HCT116 (cell line): ENCODE measurements at regions not wholly inside any gene's neighbourhood (a gene's known extent, or its start where the extent isn't known, plus 50 kb on each side); places are given as distances from the start of the nearest gene placed in this dataset.

Source experiments
- ATAC-seq: fragments of 200-7000 bp; cut with Tn5 transposase; 2 replicates; pipeline ENCODE4 v1.9.1; 2020; ENCODE audit warnings: mild to moderate bottlenecking, moderate library complexity
- BruUV-seq: library from RNA; stranded (reverse); fragments of 400-500 nt; replicated peaks from 2 replicates; lab custom pipeline; 2021; lab: Mats Ljungman, UMichigan
- CTCF ChIA-PET: fragments of 300-600 bp; sonication (Branson Sonifier 250); formaldehyde crosslinking; loops from one replicate; lab custom pipeline; 2021; ENCODE audit warnings: antibody characterized with exemption; lab: Charles Lee
- POLR2A ChIA-PET: fragments of 300-600, 350-600 bp; sonication (Branson Sonifier 250); formaldehyde crosslinking; loops from one replicate; lab custom pipeline; 2021; ENCODE audit warnings: antibody characterized with exemption; lab: Charles Lee
- RAD21 ChIA-PET, 2 experiments: fragments of 300-600 bp; sonication (Branson Sonifier 250); formaldehyde crosslinking; loops; one replicate each; lab custom pipeline; 2023; ENCODE audit warnings: low total read pairs in 2 of 2; ENCODE audit not compliant: uncharacterized antibody in 2 of 2, unreplicated experiment in 2 of 2, low non-redundant PET in 1 of 2; lab: Charles Lee
- DNase-seq: peaks from one replicate; pipeline ENCODE4 v3.0.0-alpha.2; 2010; ENCODE audit warnings: low read depth, low spot score
- H2AFZ ChIP-seq: fragments of 200-600 bp; shearing (Covaris generic), sonication (generic); 2 replicates; pipeline ENCODE4 v1.6.1; 2017; ENCODE audit warnings: low read depth, mixed run types, mixed read lengths, antibody characterized with exemption, low read length; ENCODE audit not compliant: poor library complexity, severe bottlenecking
- H3K27ac ChIP-seq: 2 replicates; pipeline ENCODE4 v1.5.1; 2012; ENCODE audit warnings: low read depth, low read length
- H3K27me3 ChIP-seq: fragments of 200-600 bp; sonication (generic); 2 replicates; pipeline ENCODE4 v1.6.1; 2016; ENCODE audit warnings: mixed run types, low read length, mixed read lengths; ENCODE audit not compliant: insufficient read depth
- H3K36me3 ChIP-seq, 2 experiments: fragments of 200-500 bp in 1 of 2; fragments of 200-600 bp in 1 of 2; sonication (Bioruptor generic) in 1 of 2; sonication (generic) in 1 of 2; 2 replicates each; pipeline versions ENCODE4 v1.5.1 to v1.6.1; 2014 to 2016; ENCODE audit warnings: low read length in 2 of 2, inconsistent platforms in 1 of 2, mixed read lengths in 1 of 2, mixed run types in 1 of 2; ENCODE audit not compliant: insufficient read depth in 2 of 2, control insufficient read depth in 1 of 2
- H3K4me1 ChIP-seq, 2 experiments: fragments of 200-600 bp in 1 of 2; sonication (generic) in 1 of 2; 2 replicates each; pipeline versions ENCODE4 v1.5.1 to v1.6.1; 2012 to 2017; ENCODE audit warnings: low read length in 2 of 2, inconsistent platforms in 1 of 2, mild to moderate bottlenecking in 1 of 2, mixed read lengths in 1 of 2, mixed run types in 1 of 2, moderate library complexity in 1 of 2; ENCODE audit not compliant: insufficient read depth in 2 of 2, control insufficient read depth in 1 of 2
- H3K4me2 ChIP-seq: fragments of 200-600 bp; sonication (generic); 2 replicates; pipeline ENCODE4 v1.6.1; 2017; ENCODE audit warnings: mixed run types, low read length, mixed read lengths
- H3K4me3 ChIP-seq, 2 experiments: fragments of 200-600 bp in 1 of 2; sonication (generic) in 1 of 2; replicated peaks in 1 of 2; 2 replicates each; pipeline ENCODE4 v1.5.1; 2011 to 2016; ENCODE audit warnings: low read length in 2 of 2, control low read depth in 1 of 2, low read depth in 1 of 2, mild to moderate bottlenecking in 1 of 2, mixed read lengths in 1 of 2, mixed run types in 1 of 2
- H3K79me2 ChIP-seq: fragments of 200-600 bp; sonication (generic); 2 replicates; pipeline ENCODE4 v1.6.1; 2017; ENCODE audit warnings: mild to moderate bottlenecking, mixed run types, low read length, moderate library complexity, mixed read lengths; ENCODE audit not compliant: insufficient read depth
- H3K9ac ChIP-seq: fragments of 200-600 bp; sonication (generic); 2 replicates; pipeline ENCODE4 v1.6.1; 2016; ENCODE audit warnings: low read length, mixed read lengths
- H3K9me2 ChIP-seq: fragments of 200-600 bp; sonication (generic), shearing (Covaris generic); 2 replicates; pipeline ENCODE4 v1.6.1; 2017; ENCODE audit warnings: mixed run types, mild to moderate bottlenecking, moderate library complexity; ENCODE audit not compliant: insufficient read depth
- H3K9me3 ChIP-seq, 2 experiments: fragments of 200-500 bp in 1 of 2; fragments of 200-600 bp in 1 of 2; sonication (Bioruptor generic) in 1 of 2; sonication (generic) in 1 of 2; 2 replicates each; pipeline ENCODE4 v1.6.1; 2014 to 2017; ENCODE audit warnings: low read length in 2 of 2, mixed read lengths in 2 of 2, inconsistent platforms in 1 of 2, low read depth in 1 of 2, mild to moderate bottlenecking in 1 of 2, mixed run types in 1 of 2, moderate library complexity in 1 of 2; ENCODE audit not compliant: control insufficient read depth in 1 of 2, insufficient read depth in 1 of 2
- H4K20me1 ChIP-seq: fragments of 200-600 bp; sonication (generic), shearing (Covaris generic); 2 replicates; pipeline ENCODE4 v1.6.1; 2017; ENCODE audit warnings: mixed run types, mild to moderate bottlenecking, moderate library complexity; ENCODE audit not compliant: insufficient read depth
- ATF3 ChIP-seq: IDR thresholded peaks from 2 replicates; pipeline ENCODE4 v1.6.1; 2012
- CBX3 ChIP-seq: IDR thresholded peaks from 2 replicates; pipeline ENCODE4 v1.6.1; 2012; ENCODE audit warnings: low read depth
- EZH2 ChIP-seq: fragments of 200-600 bp; sonication (generic); IDR thresholded peaks from 2 replicates; pipeline ENCODE4 v1.6.1; 2017; ENCODE audit warnings: antibody characterized with exemption, mixed run types
- EZH2phosphoT487 ChIP-seq: fragments of 200-600 bp; IDR thresholded peaks from 2 replicates; pipeline ENCODE4 v1.6.1; 2018; ENCODE audit warnings: antibody characterized with exemption, borderline replicate concordance
- JUND ChIP-seq: IDR thresholded peaks from 2 replicates; pipeline ENCODE4 v1.6.1; 2012
- MAX ChIP-seq: IDR thresholded peaks from 2 replicates; pipeline ENCODE4 v1.6.1; 2012
- POLR2A ChIP-seq: IDR thresholded peaks from 2 replicates; pipeline ENCODE4 v1.7.0; 2011; ENCODE audit warnings: borderline replicate concordance; ENCODE audit not compliant: insufficient read depth, insufficient read length; ENCODE audit errors: extremely low read depth
- SIN3A ChIP-seq: IDR thresholded peaks from 2 replicates; pipeline ENCODE4 v1.6.1; 2012; ENCODE audit warnings: low read depth
- SP1 ChIP-seq: IDR thresholded peaks from 2 replicates; pipeline ENCODE4 v1.6.1; 2012; ENCODE audit warnings: low read depth
- YY1 ChIP-seq: IDR thresholded peaks from 2 replicates; pipeline ENCODE4 v1.6.1; 2011; ENCODE audit warnings: low read length, low read depth, moderate library complexity, mild to moderate bottlenecking; ENCODE audit not compliant: insufficient replicate concordance; ENCODE audit errors: extremely low read depth
- ZFX ChIP-seq: fragments of 450-650 bp; IDR thresholded peaks from 2 replicates; pipeline ENCODE4 v1.6.1; 2017
- ZNF274 ChIP-seq: fragments of 200-500 bp; sonication (Bioruptor generic); IDR thresholded peaks from 2 replicates; pipeline ENCODE4 v1.6.1; 2014; ENCODE audit warnings: mild to moderate bottlenecking, low read depth, low read length, inconsistent platforms
- intact Hi-C: fragments of 100-400 bp; cut with micrococcal nuclease; formaldehyde crosslinking; loops from 2 replicates; pipeline ENCODE4 v1.10.0; 2022

GRCh38 chr2:103218516-103218915, 456.7 kb downstream of the TMEM182 start:
- RAD21 ChIA-PET = no interaction called here
- POLR2A ChIA-PET = no interaction called here
- H3K9me3 ChIP-seq = peaks cover 0 to 3% of the 10 kb centered on the region in 2 experiments; a peak in 1 of 4 replicates
- no peak overlapping the region for H3K4me2 ChIP-seq
- DNase-seq (no peak), ATAC-seq (no peak)
- no peaks in the 10 kb centered on the region for H4K20me1 ChIP-seq
- no peaks in the 10 kb centered on the region for H3K4me1 ChIP-seq
- CTCF ChIA-PET = no interaction called here
- TF ChIP-seq ATF3 (no peak), POLR2A (no peak), JUND (no peak)
- no peaks in the 10 kb centered on the region for H3K27me3 ChIP-seq
- intact Hi-C loops = no loop called here
- H3K27ac ChIP-seq = no peak overlapping the region
- no TSS peak for BruUV-seq
- no peak overlapping the region for H3K4me3 ChIP-seq
- no peaks in the 10 kb centered on the region for H3K79me2 ChIP-seq
- no peaks in the 10 kb centered on the region for H3K36me3 ChIP-seq
- H2AFZ ChIP-seq = no peak overlapping the region
- no peaks in the 10 kb centered on the region for H3K9me2 ChIP-seq
- H3K9ac ChIP-seq = no peak overlapping the region

GRCh38 chr2:103219398-103219797, 457.6 kb downstream of the TMEM182 start:
- no peak overlapping the region for H2AFZ ChIP-seq
- no TSS peak for BruUV-seq
- POLR2A ChIA-PET = no interaction called here

More at GRCh38 chr2:103219398-103219797, 457.6 kb downstream of the TMEM182 start:
- Histone ChIP-seq H3K4me3 (no peak overlapping the region), H3K27ac (no peak overlapping the region), H3K4me1 (no peaks in the 10 kb centered on the region), H3K4me2 (no peak overlapping the region), H3K9me2 (no peaks in the 10 kb centered on the region), H3K9me3 (no peaks in the 10 kb centered on the region; a peak in 2 of 4 replicates), H3K36me3 (no peaks in the 10 kb centered on the region), H3K9ac (no peak overlapping the region), H3K27me3 (no peaks in the 10 kb centered on the region), H4K20me1 (no peaks in the 10 kb centered on the region), H3K79me2 (no peaks in the 10 kb centered on the region)
- ATAC-seq (no peak), DNase-seq (no peak)
- ChIA-PET RAD21 (no interaction called here), CTCF (no interaction called here)
- intact Hi-C loops = no loop called here
- TF ChIP-seq EZH2 (no peak), ZFX (no peak), MAX (no peak), SP1 (no peak), SIN3A (no peak), EZH2phosphoT487 (no peak), POLR2A (no peak), YY1 (no peak), CBX3 (no peak), ZNF274 (no peak)
